NT2/D1 (cell line): ENCODE measurements at regions not wholly inside any gene's neighbourhood (a gene's known extent, or its start where the extent isn't known, plus 50 kb on each side); places are given as distances from the start of the nearest gene placed in this dataset.
A peak's percentile ranks its signal among the peaks of the same experiment; 100 is the strongest.

ENCODE experiments used
- DNase-seq: peaks from one replicate; pipeline ENCODE4 v3.0.0-alpha.2; 2011; ENCODE audit warnings: low read depth, low spot score
- H3K27me3 ChIP-seq: 2 replicates; pipeline ENCODE4 v1.6.0; 2011; ENCODE audit warnings: mild to moderate bottlenecking; ENCODE audit not compliant: insufficient read length, insufficient read depth
- H3K36me3 ChIP-seq: 2 replicates; pipeline ENCODE4 v1.6.1; 2011; ENCODE audit warnings: mild to moderate bottlenecking, low read length, mixed read lengths; ENCODE audit not compliant: insufficient read depth, insufficient read length
- H3K4me1 ChIP-seq: 2 replicates; pipeline ENCODE4 v1.5.1; 2011; ENCODE audit not compliant: insufficient read depth, insufficient read length
- H3K4me3 ChIP-seq: 2 replicates; pipeline ENCODE4 v1.5.1; 2011; ENCODE audit warnings: low read depth; ENCODE audit not compliant: insufficient read length
- H3K9ac ChIP-seq: 2 replicates; pipeline ENCODE4 v1.6.0; 2011; ENCODE audit warnings: low read depth; ENCODE audit not compliant: insufficient read length
- H3K9me3 ChIP-seq: 2 replicates; pipeline ENCODE4 v1.5.1; 2011; ENCODE audit warnings: mild to moderate bottlenecking, low read length; ENCODE audit not compliant: insufficient read depth
- SUZ12 ChIP-seq: IDR thresholded peaks from 2 replicates; pipeline ENCODE4 v1.6.1; 2011; ENCODE audit not compliant: insufficient read length, insufficient read depth; ENCODE audit errors: extremely low read depth
- YY1 ChIP-seq: IDR thresholded peaks from 2 replicates; pipeline ENCODE4 v1.6.1; 2011; ENCODE audit not compliant: insufficient read length, insufficient read depth
- ZNF274 ChIP-seq: IDR thresholded peaks from 2 replicates; pipeline ENCODE4 v1.6.1; 2011; ENCODE audit warnings: mild to moderate bottlenecking, low read depth, low read length

DNA sequence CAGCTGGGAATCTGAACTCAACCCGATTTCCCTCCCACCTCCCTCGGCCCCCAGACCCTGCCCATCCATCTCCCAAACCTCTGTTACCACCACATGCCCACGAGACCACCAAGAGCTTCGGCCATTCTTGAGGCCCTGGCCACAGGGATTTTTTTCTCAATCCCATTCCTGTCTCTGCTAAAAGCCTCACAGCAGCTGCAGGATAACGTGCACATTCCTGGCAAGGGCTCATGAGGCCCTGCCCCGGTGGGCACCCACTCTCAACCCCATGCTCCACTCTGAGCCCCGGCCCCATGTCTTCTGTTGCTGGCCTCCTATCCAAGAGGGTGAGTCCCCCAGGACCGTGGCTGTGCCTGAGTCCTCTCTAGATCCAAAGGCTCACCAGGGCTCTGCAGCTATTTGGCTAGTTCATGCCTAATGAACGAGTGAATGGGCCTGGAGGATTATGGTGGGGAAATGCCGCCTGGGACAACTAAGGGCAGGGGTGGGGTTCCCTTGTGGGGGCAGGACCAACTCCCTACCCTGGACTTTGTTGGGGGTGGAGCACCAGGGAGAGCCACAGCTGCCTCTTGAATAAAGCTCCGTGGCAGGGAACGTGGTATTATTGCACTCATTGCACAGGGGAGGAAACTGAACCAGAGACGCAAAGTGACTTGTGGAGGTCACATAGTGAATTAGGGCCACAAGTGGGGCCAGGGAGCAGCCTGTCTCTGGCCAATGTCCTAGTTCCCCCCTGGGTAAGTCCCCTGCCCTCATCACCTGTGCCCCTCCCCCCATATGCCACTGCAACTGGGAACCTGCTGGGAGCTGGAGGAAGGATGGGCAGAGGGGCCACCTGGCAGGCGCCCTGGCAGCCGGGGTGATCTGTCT, 113.8 kb upstream of the SMURF2 start:
- Histone ChIP-seq H3K27me3 (peaks cover 60% of the 10 kb centered on the region), H3K36me3 (no peaks in the 10 kb centered on the region), H3K4me3 (no peak overlapping the region), H3K9ac (no peak overlapping the region), H3K9me3 (no peaks in the 10 kb centered on the region), H3K4me1 (peaks cover 17% of the 10 kb centered on the region)
- no peak for DNase-seq
- TF ChIP-seq YY1 (no peak), ZNF274 (no peak), SUZ12 (no peak)

DNA sequence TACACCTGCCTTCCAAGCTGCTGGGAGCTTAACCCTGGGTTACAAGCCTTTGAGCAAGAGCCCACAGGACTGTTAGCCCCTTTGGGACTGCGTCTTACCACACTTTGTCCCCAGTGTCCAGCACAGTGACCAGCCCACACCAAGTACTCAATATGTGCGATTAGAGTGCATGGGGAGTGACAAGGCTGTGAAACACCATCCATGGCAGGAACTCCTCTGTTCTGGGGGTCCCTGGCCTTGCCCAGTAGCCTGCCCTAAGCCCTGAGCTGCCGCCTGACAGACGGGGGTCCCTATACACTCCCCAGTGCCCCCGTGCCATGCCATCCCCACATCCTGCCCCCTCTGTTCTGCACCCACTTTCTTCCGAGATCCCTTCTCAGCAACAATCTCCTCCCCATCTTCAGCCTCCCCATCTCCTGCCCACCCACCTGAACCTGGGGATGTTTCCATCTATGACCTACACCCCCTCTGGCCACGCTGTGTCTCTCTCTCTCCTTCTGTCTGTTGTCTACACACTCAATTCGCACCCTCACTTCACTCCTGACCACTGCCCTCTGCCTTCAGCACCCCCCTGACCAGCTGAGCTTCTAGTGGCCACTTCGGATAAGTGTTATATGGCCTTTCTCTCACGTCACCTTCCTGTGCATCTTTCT, 112.9 kb upstream of the SMURF2 start:
- Histone ChIP-seq H3K9ac (peak overlapping the region; percentile 28), H3K36me3 (no peaks in the 10 kb centered on the region), H3K4me3 (no peak overlapping the region), H3K27me3 (peaks cover 51% of the 10 kb centered on the region), H3K4me1 (peaks cover 17% of the 10 kb centered on the region), H3K9me3 (no peaks in the 10 kb centered on the region)
- no peak for TF ChIP-seq YY1
- TF ChIP-seq SUZ12 = no peak
- DNase-seq = no peak

- Histone ChIP-seq H3K4me3 (peak overlapping the region; percentile 57), H3K9ac (peak overlapping the region; percentile 85)
- peak; percentile 60 for DNase-seq
Observed at GRCh38 chr17:64773836-64774761, 112.0 kb upstream of the SMURF2 start.

DNA sequence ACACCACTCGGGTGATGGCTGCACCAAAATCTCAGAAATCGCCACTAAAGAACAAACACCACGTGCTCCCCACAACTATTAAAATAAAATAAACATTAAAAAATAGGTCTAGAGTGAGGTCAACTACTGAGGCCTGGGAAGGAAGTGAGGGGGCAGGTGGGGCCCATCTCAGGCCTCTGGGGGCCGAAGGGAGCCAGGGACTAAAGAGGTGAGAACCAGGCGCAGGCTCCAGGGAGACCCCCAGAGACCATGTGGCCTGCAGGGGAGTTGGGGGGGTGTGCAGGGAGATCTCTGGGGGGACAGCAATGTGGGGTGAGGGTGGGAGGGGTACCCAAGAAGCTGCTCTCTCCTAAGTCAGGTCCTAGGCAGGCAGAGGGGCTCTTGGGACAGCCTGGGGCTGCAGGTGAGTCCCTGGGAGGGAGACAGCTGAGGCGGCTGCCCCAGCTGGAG, 111.3 kb upstream of the SMURF2 start:
- TF ChIP-seq ZNF274 (no peak), YY1 (no peak), SUZ12 (no peak)
- peaks cover 16% of the 10 kb centered on the region for H3K4me1 ChIP-seq
- H3K36me3 ChIP-seq = no peaks in the 10 kb centered on the region
- peak overlapping the region; percentile 57 for H3K4me3 ChIP-seq
- no peak for DNase-seq
- peak overlapping the region; percentile 85 for H3K9ac ChIP-seq
- no peaks in the 10 kb centered on the region for H3K9me3 ChIP-seq
- H3K27me3 ChIP-seq = peaks cover 35% of the 10 kb centered on the region

More at GRCh38 chr17:64773836-64774761, 112.0 kb upstream of the SMURF2 start:
- Histone ChIP-seq H3K9me3 (no peaks in the 10 kb centered on the region), H3K27me3 (peaks cover 42% of the 10 kb centered on the region), H3K36me3 (no peaks in the 10 kb centered on the region), H3K4me1 (peaks cover 17% of the 10 kb centered on the region)
- TF ChIP-seq SUZ12 (no peak), ZNF274 (no peak), YY1 (no peak)

GRCh38 chr17:64772845-64773299, 110.8 kb upstream of the SMURF2 start:
- H3K36me3 ChIP-seq = no peaks in the 10 kb centered on the region
- H3K4me1 ChIP-seq = peaks cover 12% of the 10 kb centered on the region
- peaks cover 30% of the 10 kb centered on the region for H3K27me3 ChIP-seq
- H3K4me3 ChIP-seq = no peak overlapping the region
- no peaks in the 10 kb centered on the region for H3K9me3 ChIP-seq
- DNase-seq = no peak
- TF ChIP-seq ZNF274 (no peak), YY1 (no peak), SUZ12 (no peak)
- H3K9ac ChIP-seq = no peak overlapping the region

GRCh38 chr17:64771980-64772844, 110.1 kb upstream of the SMURF2 start:
- no peak for DNase-seq
- H3K9me3 ChIP-seq = no peaks in the 10 kb centered on the region
- no peak overlapping the region for H3K4me3 ChIP-seq
- peaks cover 13% of the 10 kb centered on the region for H3K4me1 ChIP-seq
- H3K27me3 ChIP-seq = peaks cover 23% of the 10 kb centered on the region
- no peaks in the 10 kb centered on the region for H3K36me3 ChIP-seq
- H3K9ac ChIP-seq = no peak overlapping the region
- TF ChIP-seq ZNF274 (no peak), YY1 (no peak), SUZ12 (no peak)
